DMS 273 treated with DMSO at 0.1 percent for 48 hours (cell line): ENCODE measurements at regions not wholly inside any gene's neighbourhood (a gene's known extent, or its start where the extent isn't known, plus 50 kb on each side); places are given as distances from the start of the nearest gene placed in this dataset.
A peak's percentile ranks its signal among the peaks of the same experiment; 100 is the strongest.

Experiments
- DNase-seq: peaks from one replicate; lab custom pipeline; 2025; lab: John Stamatoyannopoulos, UW

DNA sequence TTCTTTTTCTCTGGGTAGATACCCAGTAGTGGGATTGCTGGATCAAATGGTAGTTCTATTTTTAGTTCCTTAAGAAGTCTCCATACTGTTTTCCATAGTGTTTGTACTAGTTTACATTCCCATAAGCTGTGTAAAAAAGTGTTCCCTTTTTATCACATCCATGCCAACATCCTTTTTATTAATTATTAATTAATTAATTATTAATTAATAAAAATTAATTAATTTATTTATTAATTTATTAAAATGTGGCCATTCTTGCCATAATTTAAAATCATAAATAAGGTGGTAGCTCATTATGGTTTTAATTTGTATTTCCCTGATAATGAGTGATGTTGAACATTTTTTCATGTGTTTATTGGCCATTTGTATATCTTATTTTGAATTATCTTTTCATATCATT, 173.9 kb upstream of the FOXN2 start:
- DNase-seq = no peak

DNA sequence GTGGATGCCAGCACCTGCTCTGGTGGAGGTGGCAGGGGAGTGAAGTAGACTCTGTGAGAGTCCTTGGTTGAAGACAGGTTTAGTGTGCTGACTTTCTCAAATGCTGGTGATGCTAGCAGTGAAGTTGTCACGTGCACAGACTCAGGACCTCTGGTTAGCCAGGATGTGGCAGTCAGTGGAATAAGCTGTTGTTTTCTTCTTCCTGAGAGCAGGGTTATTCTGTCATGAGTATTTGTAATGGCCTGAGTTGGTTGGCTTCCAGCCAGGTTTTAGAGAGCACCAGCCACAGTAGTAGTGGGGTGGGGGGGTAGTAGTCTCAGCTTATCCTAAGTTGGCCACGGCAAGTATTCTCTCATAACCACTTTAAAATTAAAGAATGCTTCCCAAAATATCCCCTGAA, 169.7 kb upstream of the FOXN2 start:
- no peak for DNase-seq

DNA sequence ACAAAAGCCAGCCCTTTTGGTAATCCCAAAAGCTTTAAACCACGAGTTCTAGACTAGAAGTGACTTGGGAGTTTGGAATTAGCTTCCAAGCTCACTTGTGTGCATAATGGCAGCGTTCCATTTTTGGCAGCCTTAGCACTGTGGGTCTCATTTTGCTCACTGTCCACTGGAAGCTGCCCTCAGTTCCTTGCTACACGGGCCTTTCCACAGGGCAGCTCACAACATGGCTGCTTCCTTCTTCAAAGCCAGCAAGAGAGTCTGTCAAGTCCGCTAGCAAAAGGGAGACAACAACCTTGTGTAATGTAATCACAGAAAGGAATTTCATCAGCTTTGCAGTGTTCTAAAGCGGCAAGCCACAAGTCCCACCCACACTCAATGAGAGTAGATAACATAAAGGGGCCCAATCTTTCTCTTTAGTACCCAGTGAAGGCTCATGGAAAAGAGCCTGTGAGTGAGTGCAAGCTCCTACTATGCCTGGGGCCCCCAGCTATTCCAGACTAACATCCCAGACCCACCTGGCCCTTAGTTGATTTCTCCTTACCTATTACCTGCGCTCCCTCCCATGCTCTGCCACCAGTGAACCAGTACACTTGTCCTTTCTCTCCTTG, 168.5 kb upstream of the FOXN2 start:
- no peak for DNase-seq

GRCh38 chr2:48146552-48146951, 167.9 kb upstream of the FOXN2 start:
- DNase-seq = no peak

GRCh38 chr2:48147719-48148118, 166.8 kb upstream of the FOXN2 start:
- no peak for DNase-seq

GRCh38 chr2:48148841-48149430, 165.5 kb upstream of the FOXN2 start:
- DNase-seq = peak; percentile 20

GRCh38 chr2:48157150-48157549, 157.3 kb upstream of the FOXN2 start:
- no peak for DNase-seq

DNA sequence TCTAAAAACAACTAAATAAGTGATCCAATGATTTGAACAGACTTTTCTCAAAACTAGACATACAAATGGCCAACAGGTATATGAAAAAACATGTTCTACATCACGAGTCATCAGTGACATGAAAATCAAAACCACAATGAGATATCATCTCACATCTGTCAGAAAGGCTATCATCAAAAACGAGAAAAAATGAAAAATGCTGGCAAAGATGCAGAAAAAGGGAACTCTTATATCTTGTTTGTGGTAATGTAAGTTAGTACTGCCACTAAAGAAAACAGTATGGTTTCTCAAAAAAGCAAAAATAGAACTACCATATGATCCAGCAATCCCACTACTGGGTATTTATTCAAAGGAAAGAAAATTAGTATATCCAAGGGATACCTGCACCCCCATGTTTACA, 152.9 kb upstream of the FOXN2 start:
- DNase-seq = no peak

DNA sequence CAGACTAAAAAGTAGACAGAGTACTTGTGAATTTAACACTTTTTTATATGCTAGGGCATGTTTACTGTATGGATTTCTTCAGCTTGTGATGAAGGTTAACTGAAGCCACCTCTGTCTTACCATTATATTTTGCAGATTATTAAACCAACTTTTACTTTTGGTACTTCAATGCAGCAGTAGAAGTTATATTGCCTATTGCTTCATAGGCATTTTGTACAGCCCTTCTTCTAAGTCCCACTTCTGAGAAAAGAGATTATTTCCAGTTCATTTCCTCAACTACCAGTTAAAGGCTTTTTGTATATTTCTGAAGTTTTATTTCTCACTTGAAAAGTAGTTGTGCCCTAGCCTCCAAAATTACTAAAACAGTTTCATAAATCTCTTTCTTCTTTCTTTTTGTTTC, 151.7 kb upstream of the FOXN2 start:
- no peak for DNase-seq

GRCh38 chr2:48165070-48165753, 149.3 kb upstream of the FOXN2 start:
- DNase-seq = no peak

DNA sequence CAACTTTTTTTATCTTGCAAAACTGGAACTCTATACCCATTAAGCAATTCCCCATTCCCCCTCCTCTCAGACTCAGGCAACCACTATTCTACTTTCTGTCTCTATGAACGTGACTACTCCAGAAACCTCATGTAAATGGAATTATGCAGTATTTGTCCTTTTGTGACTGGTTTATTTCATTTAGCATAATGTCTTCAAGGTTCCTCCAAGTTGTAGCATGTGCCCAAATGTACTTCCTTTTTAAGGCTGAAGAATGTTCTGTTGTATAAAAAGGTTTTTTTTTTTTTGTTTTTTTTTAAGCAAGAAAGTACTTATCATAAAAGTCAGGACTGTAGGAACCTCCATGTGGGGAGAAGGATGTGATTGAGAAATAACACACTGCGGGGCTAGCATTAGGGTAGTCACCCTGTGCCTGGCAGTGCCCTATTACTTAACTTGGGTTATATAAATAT, 145.3 kb upstream of the FOXN2 start:
- no peak for DNase-seq

GRCh38 chr2:48170281-48170680, 144.2 kb upstream of the FOXN2 start:
- no peak for DNase-seq

GRCh38 chr2:48173141-48173540, 141.3 kb upstream of the FOXN2 start:
- no peak for DNase-seq

- DNase-seq = no peak
These were observed 140.0 kb upstream of the FOXN2 start for GRCh38 chr2:48174503-48174902.

- no peak for DNase-seq
These were observed 139.2 kb upstream of the FOXN2 start for GRCh38 chr2:48175254-48175653.

GRCh38 chr2:48175656-48176055, 138.8 kb upstream of the FOXN2 start:
- DNase-seq = no peak

GRCh38 chr2:48176876-48177275, 137.6 kb upstream of the FOXN2 start:
- DNase-seq = no peak

- no peak for DNase-seq
These were observed 135.9 kb upstream of the FOXN2 start for GRCh38 chr2:48178611-48179010.

DNA sequence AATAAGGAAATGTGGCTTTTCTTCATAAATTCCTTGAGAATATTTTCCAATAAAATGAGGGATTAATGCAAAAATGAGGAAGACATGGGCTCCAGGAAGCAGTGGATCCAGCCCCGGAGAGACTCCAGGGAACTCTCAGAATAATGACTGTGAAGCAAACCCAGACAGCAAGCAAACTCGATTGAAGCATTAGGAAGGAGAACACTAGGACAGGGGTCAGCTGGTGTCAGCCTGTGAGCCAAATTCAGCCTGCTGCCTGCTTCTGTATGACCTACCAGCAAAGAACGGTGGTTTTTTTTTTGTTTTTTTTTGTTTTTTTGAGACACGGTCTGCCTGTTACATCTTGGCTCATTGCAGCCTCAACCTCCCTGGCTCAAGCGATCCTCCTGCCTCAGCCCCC, 133.9 kb upstream of the FOXN2 start:
- no peak for DNase-seq

DNA sequence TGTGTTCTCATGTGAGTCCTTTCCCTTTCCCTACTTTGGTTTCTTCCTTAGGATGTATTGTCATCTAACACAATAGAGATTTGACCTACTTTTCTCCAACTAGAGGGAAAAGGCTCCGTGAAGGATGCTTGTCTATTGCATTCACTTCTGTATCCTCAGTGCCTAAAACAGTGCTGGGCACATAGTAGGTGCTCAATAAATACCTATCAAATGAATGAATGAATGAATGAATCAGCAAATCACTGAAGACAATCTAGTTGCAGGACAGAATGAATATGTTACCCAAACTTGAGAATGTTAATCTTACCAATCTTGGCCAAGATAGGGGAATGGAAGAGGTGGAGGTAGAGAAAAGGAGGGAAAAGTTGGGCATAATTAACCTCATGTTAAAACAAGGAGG, 131.2 kb upstream of the FOXN2 start:
- DNase-seq = no peak

DNA sequence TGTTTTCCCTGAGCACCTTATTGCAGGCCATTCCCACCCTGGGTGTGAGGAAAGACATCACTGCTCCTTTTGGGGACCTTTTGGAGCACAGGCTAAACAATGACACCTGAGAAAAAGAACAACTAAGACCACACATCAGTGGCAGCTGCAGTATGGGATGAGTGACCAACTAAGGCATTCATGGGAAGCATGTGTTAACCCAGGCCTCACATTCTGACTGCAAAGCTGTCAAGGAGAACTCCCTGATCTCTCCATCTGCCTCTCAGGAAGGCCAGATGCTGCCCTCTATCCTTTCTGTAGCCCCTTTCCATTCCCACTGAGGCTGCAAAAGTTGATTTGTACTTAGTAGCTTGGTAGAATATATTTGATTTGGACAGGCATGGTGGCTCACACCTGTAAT, 130.5 kb upstream of the FOXN2 start:
- DNase-seq = peak; percentile 65

DNA sequence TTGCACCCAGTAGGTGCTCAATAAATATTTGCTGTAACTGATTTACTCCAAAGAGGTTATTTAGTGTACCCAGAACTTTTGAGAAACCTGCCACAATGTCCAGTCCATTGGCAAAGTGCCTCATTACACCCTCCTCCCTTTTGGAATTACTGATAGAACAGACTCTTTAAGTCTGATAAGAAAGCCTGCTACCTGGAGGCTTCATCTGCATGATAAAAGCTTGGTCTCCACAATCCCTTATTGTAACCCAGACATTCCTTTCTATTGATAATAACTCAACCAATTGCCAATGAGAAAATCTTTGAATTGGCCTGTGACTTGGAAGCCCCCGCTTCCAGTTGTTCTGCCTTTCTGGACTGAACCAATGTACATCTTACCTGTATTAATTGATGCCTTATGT, 127.0 kb upstream of the FOXN2 start:
- no peak for DNase-seq

- DNase-seq = no peak
These were observed 124.8 kb upstream of the FOXN2 start for GRCh38 chr2:48189552-48190228.
